Endothelial cell (in vitro differentiated cells): ENCODE measurements at regions not wholly inside any gene's neighbourhood (a gene's known extent, or its start where the extent isn't known, plus 50 kb on each side); places are given as distances from the start of the nearest gene placed in this dataset.

Experiments
- DNase-seq: peaks from one replicate; pipeline ENCODE4 v3.0.0; 2021; ENCODE audit warnings: low spot score
- H3K27ac Mint-ChIP-seq: one replicate; pipeline ENCODE4 v1.8.0; 2021; ENCODE audit warnings: mixed read lengths, inconsistent platforms; ENCODE audit not compliant: unreplicated experiment
- H3K27me3 Mint-ChIP-seq: one replicate; pipeline ENCODE4 v1.8.0; 2021; ENCODE audit warnings: mild to moderate bottlenecking, moderate library complexity, mixed read lengths, inconsistent platforms; ENCODE audit not compliant: unreplicated experiment
- H3K36me3 Mint-ChIP-seq: one replicate; pipeline ENCODE4 v1.8.0; 2021; ENCODE audit warnings: mild to moderate bottlenecking, low read depth, mixed read lengths, inconsistent platforms; ENCODE audit not compliant: unreplicated experiment
- H3K4me1 Mint-ChIP-seq: one replicate; pipeline ENCODE4 v1.8.0; 2021; ENCODE audit warnings: mild to moderate bottlenecking, mixed read lengths, inconsistent platforms; ENCODE audit not compliant: unreplicated experiment
- H3K4me3 Mint-ChIP-seq: one replicate; pipeline ENCODE4 v1.8.0; 2021; ENCODE audit warnings: mild to moderate bottlenecking, mixed read lengths, inconsistent platforms; ENCODE audit not compliant: unreplicated experiment
- H3K9me3 Mint-ChIP-seq: one replicate; pipeline ENCODE4 v1.8.0; 2021; ENCODE audit warnings: mixed read lengths, inconsistent platforms; ENCODE audit not compliant: unreplicated experiment
- CTCF ChIP-seq: fragments of 200-600 bp; sonication (generic); IDR thresholded peaks from one replicate; pipeline ENCODE4 v1.5.0; 2021; ENCODE audit warnings: antibody characterized with exemption; ENCODE audit not compliant: unreplicated experiment

GRCh38 chr4:184879271-184879670, 53.5 kb upstream of the ACSL1 start:
- H3K9me3 Mint-ChIP-seq = no peaks in the 10 kb centered on the region
- DNase-seq = no peak
- H3K27me3 Mint-ChIP-seq = peaks cover 3% of the 10 kb centered on the region
- no peak overlapping the region for H3K27ac Mint-ChIP-seq
- H3K36me3 Mint-ChIP-seq = peaks cover 7% of the 10 kb centered on the region
- peaks cover 2% of the 10 kb centered on the region for H3K4me1 Mint-ChIP-seq
- no peak overlapping the region for H3K4me3 Mint-ChIP-seq
- no peak for TF ChIP-seq CTCF

- peaks cover 2% of the 10 kb centered on the region for H3K4me1 Mint-ChIP-seq
- no peak overlapping the region for H3K4me3 Mint-ChIP-seq
- TF ChIP-seq CTCF = no peak
- peaks cover 3% of the 10 kb centered on the region for H3K27me3 Mint-ChIP-seq
- no peak overlapping the region for H3K27ac Mint-ChIP-seq
- no peak for DNase-seq
- peaks cover 7% of the 10 kb centered on the region for H3K36me3 Mint-ChIP-seq
- no peaks in the 10 kb centered on the region for H3K9me3 Mint-ChIP-seq
These were observed 56.5 kb upstream of the ACSL1 start for GRCh38 chr4:184882276-184882675.

GRCh38 chr4:184883024-184883423, 57.3 kb upstream of the ACSL1 start:
- DNase-seq = no peak
- Mint-ChIP-seq H3K9me3 (no peaks in the 10 kb centered on the region), H3K27ac (no peak overlapping the region), H3K4me3 (no peak overlapping the region), H3K27me3 (peaks cover 3% of the 10 kb centered on the region), H3K4me1 (peaks cover 2% of the 10 kb centered on the region), H3K36me3 (peaks cover 7% of the 10 kb centered on the region)
- TF ChIP-seq CTCF = no peak

- Mint-ChIP-seq H3K4me1 (peaks cover 2% of the 10 kb centered on the region), H3K9me3 (no peaks in the 10 kb centered on the region), H3K4me3 (no peak overlapping the region), H3K27ac (no peak overlapping the region), H3K27me3 (peaks cover 3% of the 10 kb centered on the region), H3K36me3 (peaks cover 7% of the 10 kb centered on the region)
- no peak for TF ChIP-seq CTCF
- no peak for DNase-seq
These were observed 59.1 kb upstream of the ACSL1 start for GRCh38 chr4:184884883-184885282.

GRCh38 chr4:184885602-184886001, 59.8 kb upstream of the ACSL1 start:
- DNase-seq = no peak
- H3K9me3 Mint-ChIP-seq = no peaks in the 10 kb centered on the region
- H3K4me3 Mint-ChIP-seq = no peak overlapping the region
- no peak for TF ChIP-seq CTCF
- peaks cover 2% of the 10 kb centered on the region for H3K4me1 Mint-ChIP-seq
- H3K36me3 Mint-ChIP-seq = peaks cover 7% of the 10 kb centered on the region
- H3K27me3 Mint-ChIP-seq = peaks cover 3% of the 10 kb centered on the region
- H3K27ac Mint-ChIP-seq = no peak overlapping the region
